Right hindlimb (tissue), 1 donor: ENCODE measurements at regions not wholly inside any gene's neighbourhood (a gene's known extent, or its start where the extent isn't known, plus 50 kb on each side); places are given as distances from the start of the nearest gene placed in this dataset.

Source experiments
- DNase-seq: peaks from one replicate; pipeline ENCODE4 v3.0.0-alpha.2; 2018

DNA sequence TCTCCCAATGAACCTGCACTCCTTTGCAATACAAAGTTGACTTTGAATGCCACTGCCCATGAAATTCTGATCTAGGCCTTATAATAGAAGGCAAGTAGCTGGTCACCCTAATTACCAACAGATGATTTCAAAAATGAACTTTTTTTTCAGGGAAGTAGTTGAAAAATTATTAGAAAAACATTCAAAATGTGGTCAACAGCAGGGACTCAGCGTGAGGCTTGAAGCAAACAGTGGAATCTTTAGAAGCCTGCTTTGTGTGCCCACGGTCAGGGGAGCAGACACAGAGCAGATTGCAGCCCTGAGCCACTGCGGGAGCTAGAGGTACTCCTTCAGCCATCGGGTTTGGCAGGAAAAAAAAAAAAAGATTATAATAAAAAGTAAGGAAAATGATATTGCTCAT is 87.1 kb upstream of the HEY2 start:
- DNase-seq: no peak

DNA sequence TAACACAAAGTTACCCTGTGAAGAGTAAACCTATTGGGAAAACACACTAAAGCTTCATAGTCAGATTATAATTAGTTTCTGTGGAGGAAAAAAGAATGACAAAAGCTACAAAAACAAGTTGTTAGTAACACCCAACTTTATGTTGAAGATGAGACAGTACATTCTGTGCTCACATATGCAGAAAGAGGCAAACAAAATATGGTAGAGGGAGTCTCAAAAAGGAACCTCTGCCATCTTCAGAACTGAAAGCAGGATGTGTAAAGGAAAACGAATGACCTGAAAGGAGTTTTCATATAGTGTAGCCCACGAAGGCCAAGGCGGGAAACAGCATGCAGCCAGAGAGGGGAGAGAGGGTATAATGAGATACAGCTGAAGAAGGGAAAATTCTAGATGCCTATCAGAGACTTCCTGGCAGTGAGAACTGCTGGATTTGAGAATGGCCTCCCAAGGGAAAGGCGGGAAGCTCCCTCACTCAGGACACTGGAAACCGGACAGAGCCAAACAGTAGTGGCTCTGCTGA is 84.1 kb upstream of the HEY2 start:
- no peak for DNase-seq

DNA sequence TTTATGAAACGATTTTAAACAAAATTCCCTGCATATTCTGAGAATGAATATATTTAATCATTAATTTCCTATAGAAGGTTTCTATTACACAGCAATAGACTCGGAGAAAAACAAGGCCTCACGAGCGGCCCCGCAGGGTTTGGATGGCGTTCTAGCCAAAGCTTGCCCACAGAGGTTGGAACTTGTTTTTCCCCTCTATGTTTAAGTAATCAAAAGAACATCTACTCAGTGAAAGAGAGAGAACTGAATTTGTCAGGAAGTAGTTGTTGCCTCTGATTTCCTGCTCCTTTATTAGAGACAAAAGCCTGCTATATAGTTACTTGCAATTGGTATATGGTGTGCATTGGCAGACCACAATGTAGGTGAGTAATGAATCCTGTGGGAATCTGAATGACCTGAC is 82.1 kb upstream of the HEY2 start:
- DNase-seq: no peak

DNA sequence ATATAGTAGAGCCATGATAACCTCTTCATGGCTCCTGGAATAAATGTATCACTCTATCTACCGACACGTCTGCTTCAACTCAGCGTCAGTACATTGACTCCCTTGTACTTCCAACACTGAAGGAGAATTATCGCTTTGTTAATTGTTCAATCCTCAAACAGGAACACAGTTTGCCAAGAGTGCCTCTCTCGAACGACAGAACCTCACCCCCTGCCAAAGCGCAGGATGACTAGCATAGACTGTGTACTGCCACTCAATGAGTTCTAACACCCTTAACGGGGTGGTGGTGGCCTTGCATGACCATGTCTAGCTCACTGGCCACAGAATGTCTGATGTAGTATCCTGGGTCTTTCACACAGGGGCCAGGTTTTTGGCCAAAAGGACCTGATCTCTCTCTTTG is 81.4 kb upstream of the HEY2 start:
- no peak for DNase-seq

DNA sequence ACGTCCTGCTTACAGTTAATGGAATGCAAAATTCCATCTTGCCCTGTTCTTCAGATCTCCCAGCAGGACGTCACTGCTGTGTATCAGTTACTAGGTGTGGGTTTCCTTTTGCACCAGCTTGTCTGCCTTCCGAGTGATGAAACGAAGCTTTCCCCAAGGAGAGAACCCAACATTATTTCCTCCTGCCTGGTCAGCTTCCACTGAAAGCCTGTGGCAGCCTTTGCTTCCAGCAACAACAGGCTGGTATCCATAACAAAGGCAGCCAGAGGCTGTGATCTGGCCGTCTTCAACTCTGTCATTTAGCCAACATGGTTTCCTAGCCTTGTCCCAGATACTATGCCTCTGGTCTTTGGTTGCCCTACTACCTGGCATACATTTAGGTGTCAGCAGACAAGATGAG is 78.9 kb upstream of the HEY2 start:
- DNase-seq: peak; percentile 28

DNA sequence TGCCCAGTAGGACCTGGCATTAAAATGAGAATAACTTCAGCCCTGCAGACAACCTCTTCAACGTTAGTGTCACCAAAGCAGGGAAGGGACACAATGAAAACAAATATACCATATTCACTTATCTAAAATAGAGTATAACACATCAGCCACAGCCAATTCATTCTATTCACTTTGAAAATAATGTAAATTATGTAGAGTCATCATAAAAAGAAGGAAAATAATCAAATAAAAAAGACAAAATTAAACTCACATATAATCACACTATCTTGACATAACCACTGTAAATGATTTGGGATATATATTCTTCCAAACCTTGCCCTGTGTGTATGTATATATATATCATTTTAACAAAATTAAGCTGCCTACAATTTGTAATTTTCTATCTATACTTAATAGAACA is 78.1 kb upstream of the HEY2 start:
- DNase-seq: no peak

DNA sequence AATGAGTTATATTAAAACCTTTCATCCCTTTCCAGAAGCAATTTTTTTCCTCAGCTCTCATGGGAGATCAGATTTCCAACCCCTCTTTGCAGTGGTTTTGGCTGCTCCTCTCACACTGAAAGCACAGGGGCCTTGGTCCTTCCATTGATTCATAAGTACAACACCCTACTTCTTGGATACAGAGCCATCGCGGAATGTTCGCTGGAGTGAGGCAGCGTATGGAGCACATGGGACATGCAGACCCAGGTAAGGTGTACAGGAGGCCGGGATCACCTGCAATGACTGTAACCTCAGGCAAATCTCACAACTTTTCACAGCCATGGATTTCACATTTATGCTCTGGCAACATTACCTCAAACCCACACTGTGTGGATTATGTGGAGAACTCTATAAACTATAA is 75.2 kb upstream of the HEY2 start:
- DNase-seq: no peak

DNA sequence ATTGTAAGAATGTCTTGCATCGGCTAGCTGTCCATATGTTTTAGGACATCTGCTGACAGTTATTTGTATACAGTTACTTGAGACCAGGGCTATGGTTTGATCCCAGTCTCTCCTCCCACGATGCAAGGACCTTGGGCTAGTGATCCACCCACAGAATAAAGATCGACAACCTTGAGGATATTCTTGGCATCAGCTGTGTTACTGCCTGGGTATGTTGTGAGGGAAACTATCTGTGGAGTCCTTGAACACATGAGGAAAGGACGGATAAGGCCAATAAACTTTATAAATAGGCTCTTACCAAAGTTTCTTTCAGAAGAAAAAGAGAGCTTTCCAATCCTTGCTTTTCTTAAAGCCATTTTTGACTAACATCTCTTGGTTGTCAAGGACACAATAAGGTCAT is 70.8 kb upstream of the HEY2 start:
- no peak for DNase-seq

DNA sequence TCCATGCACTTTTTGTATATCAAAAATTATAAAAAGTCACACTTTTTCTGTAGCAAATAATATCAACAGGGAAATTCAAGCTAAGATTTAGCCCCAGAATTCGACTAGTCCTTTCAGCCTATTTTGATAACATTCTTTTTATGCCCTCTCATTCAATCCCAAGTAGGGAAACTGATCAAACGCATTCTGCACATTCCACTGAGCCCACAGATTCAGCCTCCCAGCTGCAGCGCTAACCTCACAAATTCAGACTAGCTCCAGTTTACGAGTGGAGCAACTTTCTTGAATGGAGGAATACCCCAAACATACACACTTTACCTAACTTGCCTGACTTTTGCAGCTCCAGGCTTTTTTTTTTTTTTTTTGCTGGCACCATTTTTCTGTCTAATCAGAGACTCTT is 70.3 kb upstream of the HEY2 start:
- DNase-seq: no peak

DNA sequence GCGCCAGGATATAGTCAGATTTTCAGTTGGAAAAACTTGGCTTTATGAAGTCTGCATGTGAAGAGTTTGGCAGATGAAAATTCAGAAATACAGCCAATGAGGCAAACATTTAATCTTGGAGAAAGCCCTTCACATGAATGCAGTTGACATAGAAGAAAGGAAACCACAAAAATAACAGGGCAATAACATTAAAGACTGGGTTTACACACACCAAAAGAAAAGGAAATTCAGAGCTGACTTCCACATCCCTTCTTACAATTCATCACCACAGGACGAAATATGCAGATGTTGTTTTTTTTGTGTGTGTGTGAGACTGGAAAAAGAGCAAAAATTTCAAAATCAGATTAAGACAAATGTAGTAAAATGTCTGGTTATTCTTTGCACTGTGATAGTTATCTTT is 69.8 kb upstream of the HEY2 start:
- DNase-seq: no peak

DNA sequence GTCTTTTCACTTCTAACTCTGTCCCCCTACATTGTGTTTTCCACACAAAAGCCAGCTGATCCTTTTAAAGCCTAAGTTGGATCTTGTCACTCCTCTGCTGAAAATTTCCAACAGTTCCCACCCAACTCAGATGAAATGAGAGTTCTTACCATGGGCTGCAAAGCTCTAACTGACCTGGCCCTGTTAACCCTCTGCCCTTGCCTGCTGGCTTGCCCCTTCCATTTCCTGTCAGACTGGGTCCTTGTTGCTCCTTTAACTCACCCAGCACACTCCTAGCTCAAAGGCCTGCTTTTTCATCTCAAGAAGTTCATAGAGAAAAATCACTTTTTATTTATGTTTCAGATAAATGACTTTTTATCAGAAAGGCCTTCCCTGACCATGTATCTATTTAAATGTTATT is 66.5 kb upstream of the HEY2 start:
- DNase-seq: no peak

DNA sequence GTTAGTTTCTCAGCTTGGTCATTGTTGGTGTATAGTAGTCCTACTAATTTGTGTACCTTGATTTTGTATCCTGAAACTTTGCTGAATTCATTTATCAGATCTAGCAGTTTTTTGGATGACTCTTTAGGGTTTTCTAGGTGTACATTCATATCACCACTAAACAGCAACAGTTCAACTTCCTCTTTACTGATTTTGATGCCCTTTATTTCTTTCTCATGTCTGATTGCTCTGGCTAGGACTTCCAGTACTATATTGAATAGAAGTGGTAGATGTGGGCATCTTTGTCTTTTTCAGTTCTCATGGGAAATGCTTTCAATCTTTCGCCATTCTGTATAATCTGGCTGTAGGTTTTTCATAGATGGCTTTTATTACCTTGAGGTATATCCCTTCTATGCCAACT is 61.3 kb upstream of the HEY2 start:
- no peak for DNase-seq

DNA sequence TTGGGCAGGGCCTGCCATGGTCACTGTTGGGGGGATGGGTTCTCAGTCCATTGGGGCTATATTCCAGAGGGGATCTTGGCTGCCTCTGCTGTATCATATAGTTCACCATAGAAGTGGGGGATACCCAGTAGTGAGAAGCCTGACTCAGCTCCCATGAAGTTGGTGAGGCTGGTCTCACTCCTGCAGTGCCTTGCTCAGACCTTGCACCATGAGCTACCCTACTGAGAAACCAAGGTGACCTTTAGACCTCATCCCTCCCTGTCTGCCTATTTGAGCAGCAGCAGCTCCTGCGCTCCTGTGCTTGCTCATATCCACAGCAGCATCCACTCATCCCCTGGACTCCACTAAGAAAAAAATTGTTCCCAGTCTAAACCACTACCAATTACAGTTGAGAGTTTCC is 56.0 kb upstream of the HEY2 start:
- no peak for DNase-seq

DNA sequence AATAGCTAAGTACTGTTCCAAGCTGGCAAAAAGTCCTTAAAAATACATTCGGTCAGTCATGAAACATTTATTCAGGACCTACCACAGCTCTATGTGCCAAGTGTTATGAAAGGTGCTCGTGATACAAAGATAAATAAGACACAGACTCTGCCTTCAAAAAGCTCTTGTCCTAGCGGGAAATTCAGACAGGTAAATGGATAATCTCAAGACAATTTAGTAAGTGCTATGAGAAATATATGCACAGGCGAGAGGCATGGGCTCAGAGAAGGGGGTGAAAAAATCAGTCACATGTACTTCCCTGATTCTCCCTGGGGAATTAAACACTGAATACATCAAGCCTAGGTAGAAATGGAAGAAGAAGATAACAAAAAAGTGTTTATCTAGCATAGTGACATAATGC is 49.8 kb upstream of the HEY2 start:
- DNase-seq: no peak
